Cerebellar cortex (tissue), 1 donor: ENCODE measurements at regions not wholly inside any gene's neighbourhood (a gene's known extent, or its start where the extent isn't known, plus 50 kb on each side); places are given as distances from the start of the nearest gene placed in this dataset.

Experiments
- DNase-seq: peaks from one replicate; pipeline ENCODE4 v3.0.0-alpha.2; 2015; ENCODE audit warnings: low spot score

DNA sequence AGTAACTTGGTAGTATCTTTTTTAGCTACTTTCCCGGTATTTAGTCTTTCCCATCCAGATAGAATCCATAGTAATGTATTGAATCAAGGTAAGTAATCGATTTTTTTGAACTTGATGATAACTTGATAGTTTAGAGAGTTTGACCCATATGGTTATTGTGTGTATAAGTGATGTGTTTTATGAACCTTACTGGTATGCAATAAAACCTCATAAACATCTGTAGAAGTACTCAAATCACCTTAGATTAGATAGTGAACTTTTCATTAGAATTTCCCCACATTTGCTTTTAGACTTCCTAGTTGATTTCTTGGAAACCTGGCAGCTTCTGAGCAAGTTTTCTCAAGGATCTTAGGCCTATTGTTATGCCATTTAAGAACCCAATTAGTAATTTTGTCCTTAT is 80.8 kb upstream of the PDE5A start:
- no peak for DNase-seq

DNA sequence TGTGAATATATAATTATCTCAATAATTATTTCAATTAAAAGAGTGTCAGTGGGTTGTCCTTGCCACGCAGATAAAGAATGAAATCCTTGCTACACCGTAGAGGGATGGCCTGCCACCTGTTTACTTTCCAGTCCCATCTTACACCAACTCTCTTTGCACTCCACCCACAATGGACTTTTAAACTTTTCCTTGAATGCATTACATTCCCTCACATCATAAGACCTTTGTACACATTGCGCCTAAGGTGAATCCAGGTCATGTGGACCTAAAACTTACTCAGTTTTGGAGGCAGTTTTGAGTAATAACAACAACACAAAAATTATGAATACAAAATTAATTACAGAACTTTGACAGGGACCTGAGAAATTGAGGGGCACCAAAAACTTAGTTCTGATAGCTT is 78.7 kb upstream of the PDE5A start:
- DNase-seq, result no peak

DNA sequence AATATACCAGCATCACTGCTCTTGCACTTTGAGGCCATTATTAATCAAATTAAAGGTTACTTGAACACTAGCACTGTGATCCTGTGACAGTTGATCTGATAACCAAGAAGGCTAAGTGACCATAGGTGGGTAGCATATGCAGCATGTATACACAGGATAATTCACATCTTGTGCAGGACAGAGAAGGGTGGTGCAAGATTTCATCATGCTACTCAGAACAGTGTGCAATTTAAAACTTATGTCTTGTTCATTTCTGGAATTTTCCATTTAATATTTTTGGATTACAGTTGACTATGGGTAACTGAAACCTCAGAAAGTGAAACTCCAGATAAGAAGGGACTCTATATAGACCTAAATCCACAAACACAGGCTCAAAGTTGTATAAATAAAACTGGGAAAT is 78.2 kb upstream of the PDE5A start:
- DNase-seq, result no peak

DNA sequence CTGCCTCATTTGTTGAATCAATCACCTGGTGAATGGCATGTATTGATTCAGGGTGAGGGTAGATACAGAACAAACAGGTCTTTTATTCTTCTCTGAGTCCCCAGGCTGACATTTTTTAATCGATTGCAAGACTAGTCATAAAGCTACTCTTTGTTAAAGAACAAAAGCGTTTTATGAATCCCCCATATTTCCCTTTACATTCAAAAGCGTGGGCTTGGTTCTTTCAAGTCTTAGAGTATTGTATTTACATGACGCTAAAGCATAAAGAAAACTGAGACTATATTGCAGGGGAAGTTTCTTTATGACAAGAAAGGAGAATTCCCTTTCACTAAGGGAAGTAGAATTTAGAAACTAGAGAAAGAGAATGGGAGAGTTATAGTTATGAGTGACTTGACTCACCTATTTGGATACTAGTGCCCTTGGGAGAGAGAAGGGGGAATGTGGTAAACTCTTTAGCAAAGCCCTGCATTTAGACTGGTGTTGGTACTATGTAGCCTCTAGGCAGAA is 69.3 kb upstream of the PDE5A start:
- DNase-seq, result no peak

DNA sequence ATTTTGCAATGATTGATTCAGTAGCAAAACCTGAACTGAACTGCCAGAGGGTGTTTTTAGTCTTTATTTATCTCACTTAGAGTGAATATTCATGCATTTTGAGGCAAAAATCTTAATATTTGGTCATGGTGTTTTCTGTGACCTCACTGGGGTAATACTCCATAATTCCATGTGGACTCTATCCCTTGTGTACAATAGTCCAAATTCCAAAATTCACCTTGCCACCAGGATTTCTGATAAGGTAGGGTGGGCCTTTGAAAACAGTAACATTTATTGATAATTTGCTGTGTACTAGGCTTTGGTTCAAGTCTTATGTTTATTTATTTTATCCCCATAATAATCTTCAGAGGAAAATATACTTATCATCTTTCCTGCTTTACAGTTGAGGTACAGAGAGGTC is 68.4 kb upstream of the PDE5A start:
- no peak for DNase-seq

DNA sequence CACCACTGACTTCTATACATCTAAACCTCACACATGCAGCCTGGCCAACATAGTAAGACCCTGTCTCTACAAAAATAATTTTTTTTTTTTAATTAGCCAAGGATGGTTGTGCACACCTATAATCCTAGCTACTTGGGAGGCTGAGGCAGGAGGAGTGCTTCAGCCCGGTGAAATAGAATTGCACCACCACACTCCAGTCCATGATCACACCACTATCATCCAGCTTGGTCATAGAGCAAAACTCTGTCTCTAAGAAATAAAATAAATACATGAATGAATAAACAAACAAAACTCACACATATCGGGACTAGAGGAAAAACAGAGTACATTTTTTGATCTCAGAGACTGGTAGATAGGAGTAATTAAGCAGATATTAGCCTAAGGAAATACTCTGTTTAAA is 66.6 kb upstream of the PDE5A start:
- no peak for DNase-seq

DNA sequence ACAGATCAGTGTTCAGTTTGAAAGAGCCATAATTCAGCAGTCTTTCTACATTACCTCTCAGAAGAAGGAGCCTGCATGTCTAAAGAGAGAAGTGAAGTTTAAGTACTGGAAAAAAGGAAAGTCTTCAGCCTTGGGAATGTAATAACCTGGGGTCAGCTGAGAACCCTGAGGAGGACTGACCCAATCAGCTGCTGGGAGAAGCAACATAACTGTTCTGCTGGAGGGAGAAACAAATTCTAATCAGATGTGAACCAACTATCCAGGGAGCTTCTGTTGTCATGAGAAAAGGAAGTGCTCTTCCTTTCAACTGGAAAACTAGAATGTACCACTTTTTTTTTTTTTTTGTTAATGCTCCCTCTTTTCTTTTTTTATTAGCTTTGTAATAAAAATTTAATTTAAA is 64.5 kb upstream of the PDE5A start:
- DNase-seq, result no peak

DNA sequence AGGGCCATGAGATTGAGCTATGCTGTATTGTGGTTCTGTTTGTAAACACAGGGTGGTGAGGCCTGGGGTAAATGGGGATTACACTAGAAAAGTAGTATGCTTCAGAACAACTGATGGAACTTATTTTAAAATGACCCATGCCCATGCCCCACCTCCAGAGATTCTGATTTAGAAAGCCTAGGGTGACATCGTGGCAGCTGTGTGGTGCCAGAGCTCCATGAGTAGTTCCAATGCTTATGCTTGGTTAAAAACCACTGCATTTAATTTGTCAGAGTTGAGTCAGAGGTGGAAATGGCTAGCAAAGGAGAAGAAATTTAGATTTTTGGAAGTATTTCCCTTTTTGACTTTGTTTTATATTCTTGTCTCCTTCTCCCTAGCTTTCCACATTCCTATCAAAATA is 63.4 kb upstream of the PDE5A start:
- DNase-seq, result no peak

DNA sequence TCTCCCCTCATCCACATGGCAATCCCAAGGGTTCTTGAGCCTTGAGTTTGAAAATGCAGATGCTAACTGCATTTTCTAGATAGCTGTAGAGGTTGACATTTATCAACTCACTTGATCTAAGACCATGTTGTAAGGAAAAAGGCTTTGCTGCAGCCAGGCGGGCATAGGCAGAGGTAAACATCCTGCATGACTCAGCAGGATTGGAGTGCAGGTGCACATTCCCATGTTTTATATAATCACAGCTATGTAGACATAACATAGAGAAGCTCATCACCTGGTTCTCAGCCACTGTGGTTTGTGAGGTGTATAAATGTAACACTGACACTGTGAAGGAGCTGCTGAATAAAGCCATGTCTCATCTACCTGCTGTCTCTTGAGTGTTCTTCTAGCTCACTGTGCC is 62.3 kb upstream of the PDE5A start:
- no peak for DNase-seq

DNA sequence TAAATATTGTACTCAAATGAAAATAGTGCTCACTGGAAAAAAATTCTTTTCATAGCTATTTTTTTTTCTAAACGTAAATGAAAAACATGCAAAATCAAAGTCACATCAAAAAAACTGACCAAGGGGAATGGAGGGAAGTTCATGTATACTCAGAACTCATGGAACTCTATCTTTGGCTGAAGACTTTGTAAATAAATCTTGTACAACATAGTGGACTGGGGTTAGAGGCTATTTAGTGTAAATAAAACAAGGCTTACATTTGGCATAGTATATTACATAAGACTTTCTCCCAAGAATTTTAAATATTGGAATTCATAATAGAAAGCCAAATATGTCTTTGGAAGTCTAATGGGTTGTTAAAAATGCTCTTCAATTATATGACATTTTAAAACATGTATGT is 59.8 kb upstream of the PDE5A start:
- no peak for DNase-seq

DNA sequence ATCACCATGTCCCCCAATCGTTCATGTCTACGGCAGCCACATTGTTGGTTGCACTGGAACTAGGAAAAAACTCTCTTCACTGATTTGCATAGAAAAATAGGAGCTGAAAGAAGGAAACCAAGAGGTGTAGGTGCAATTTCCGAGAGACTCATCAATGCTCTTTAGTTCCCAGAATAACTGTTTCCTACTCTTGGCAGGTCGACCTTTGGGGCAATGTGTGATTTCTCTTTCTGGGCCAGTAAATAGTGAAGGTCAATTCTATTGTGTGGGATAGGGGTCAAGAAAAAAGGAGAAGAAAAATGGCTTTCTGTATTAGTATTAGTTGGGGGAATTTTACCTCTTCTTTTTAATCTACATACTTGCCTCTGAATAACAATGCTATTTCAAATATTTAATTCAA is 55.9 kb upstream of the PDE5A start:
- DNase-seq, result no peak

DNA sequence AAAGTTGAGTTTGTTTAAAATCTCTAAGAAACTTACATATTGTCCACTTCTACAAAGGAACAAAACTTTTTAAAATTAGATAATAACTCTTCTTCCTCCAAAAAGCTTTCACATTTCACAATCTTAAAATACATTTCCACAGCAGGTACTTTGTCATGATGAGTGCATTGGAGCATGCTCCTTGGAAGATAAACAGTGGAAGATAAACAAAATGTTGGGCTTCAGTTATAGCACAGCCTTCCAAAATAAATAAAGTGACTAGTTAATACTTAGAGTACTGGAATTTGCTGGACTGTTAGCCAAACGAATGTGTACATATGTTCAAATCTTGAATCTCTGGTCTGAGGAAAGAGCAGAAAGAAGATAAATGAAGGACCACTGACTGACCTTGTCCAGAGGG is 54.9 kb upstream of the PDE5A start:
- no peak for DNase-seq

DNA sequence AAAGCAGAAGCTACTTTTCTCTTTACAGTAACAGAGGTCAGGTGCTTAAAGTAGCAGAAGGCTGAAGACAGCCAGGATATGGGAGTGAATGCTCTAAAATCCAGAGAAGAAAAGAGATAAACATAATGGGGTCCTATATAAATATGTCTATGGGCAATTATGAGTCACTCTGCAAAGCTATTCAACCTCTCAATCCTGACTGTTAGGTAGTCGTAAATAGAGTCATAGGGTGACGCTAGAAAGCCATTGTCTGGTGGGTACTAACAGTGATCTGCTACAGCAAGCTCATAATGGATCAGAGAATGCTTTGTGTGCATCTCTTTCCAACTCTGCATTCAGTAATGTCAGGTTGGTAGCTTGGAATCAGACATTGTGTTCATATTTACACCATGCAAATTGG is 53.5 kb upstream of the PDE5A start:
- no peak for DNase-seq

DNA sequence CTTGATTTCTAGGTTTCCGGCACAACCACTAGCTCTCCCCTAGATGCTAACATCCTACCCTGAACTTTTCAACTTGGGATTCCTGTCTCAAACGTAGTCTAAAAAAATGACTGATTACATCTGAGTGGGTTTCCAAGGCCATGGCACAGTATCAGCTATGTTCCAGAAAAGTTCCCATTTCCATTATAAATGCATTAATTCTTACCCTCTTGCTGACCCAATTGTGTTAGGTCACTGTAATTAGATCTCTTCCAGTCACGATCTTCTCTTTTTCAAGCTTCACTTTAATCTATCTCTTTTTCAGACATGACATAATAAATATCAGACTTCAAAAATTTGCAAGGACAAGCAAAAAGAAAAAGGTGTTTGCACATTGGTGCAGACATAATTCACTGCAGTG is 50.6 kb upstream of the PDE5A start:
- no peak for DNase-seq

DNA sequence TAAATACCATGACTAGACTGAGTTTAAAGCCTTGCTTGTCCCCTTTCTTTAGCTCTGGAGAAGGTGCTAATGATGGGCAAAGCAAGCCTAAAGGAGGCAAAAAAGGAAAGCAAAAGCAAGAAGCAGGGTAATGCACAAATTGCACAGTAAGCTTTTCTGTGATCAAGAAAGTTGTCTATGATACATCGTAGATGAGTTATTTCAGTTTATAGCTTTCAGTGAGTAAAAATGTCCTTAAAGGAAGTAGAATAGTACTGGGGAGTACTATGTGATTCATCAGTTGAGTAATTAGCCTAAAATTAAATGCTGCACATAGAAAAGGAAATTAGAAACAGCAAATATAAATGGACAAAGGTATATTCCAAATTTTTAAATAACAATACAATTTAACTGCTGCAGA is 50.2 kb upstream of the PDE5A start:
- no peak for DNase-seq
